KMS-11 (cell line): ENCODE measurements at regions not wholly inside any gene's neighbourhood (a gene's known extent, or its start where the extent isn't known, plus 50 kb on each side); places are given as distances from the start of the nearest gene placed in this dataset.

ENCODE experiments used
- H2AFZ ChIP-seq: fragments of 200-600 bp; sonication (generic); 2 replicates; pipeline ENCODE4 v1.6.1; 2016; ENCODE audit warnings: antibody characterized with exemption, mixed run types, low read depth
- H3K27ac ChIP-seq: fragments of 200-600 bp; sonication (generic); 2 replicates; pipeline ENCODE4 v1.6.1; 2016; ENCODE audit warnings: mild to moderate bottlenecking, mixed run types
- H3K27me3 ChIP-seq: fragments of 200-600 bp; sonication (generic); 2 replicates; pipeline ENCODE4 v1.6.1; 2017; ENCODE audit warnings: mild to moderate bottlenecking, low read depth, mixed run types, moderate library complexity; ENCODE audit not compliant: insufficient read depth
- H3K36me3 ChIP-seq: fragments of 200-600 bp; sonication (generic); 2 replicates; pipeline ENCODE4 v1.6.1; 2017; ENCODE audit warnings: mild to moderate bottlenecking, mixed run types; ENCODE audit not compliant: insufficient read depth
- H3K4me1 ChIP-seq: fragments of 200-600 bp; sonication (generic); 2 replicates; pipeline ENCODE4 v1.6.1; 2016; ENCODE audit warnings: mild to moderate bottlenecking, low read depth, mixed run types; ENCODE audit not compliant: poor library complexity, severe bottlenecking
- H3K4me2 ChIP-seq: fragments of 200-600 bp; sonication (generic); 2 replicates; pipeline ENCODE4 v1.7.0; 2016; ENCODE audit warnings: mild to moderate bottlenecking, mixed run types
- H3K4me3 ChIP-seq: fragments of 200-600 bp; sonication (generic); IDR thresholded peaks from 2 replicates; pipeline ENCODE4 v1.6.1; 2017; ENCODE audit warnings: low read depth, low read length, mixed read lengths; ENCODE audit not compliant: insufficient read depth
- H3K79me2 ChIP-seq: fragments of 200-600 bp; sonication (generic); 2 replicates; pipeline ENCODE4 v1.6.1; 2016; ENCODE audit warnings: low read depth, mixed run types; ENCODE audit not compliant: insufficient read depth
- H3K9ac ChIP-seq: fragments of 200-600 bp; sonication (generic); 2 replicates; pipeline ENCODE4 v1.6.1; 2016; ENCODE audit warnings: mild to moderate bottlenecking, mixed run types
- H4K20me1 ChIP-seq: fragments of 200-600 bp; sonication (generic); 2 replicates; pipeline ENCODE4 v1.6.1; 2016; ENCODE audit warnings: mild to moderate bottlenecking, mixed run types; ENCODE audit not compliant: insufficient read depth
- CTCF ChIP-seq: fragments of 200-600 bp; sonication (generic); conservative IDR thresholded peaks from 2 replicates; pipeline ENCODE4 v1.6.1; 2017; ENCODE audit warnings: low read depth, mild to moderate bottlenecking, antibody characterized with exemption, low read length, moderate library complexity, mixed read lengths

GRCh38 chr2:220489121-220489520 is 861.7 kb downstream of the SLC4A3 start:
- Histone ChIP-seq H3K27me3 (no peaks in the 10 kb centered on the region), H3K4me3 (no peak overlapping the region), H3K36me3 (no peaks in the 10 kb centered on the region), H3K9ac (no peak overlapping the region), H2AFZ (no peak overlapping the region), H3K27ac (no peak overlapping the region), H3K4me1 (no peaks in the 10 kb centered on the region), H3K79me2 (no peaks in the 10 kb centered on the region), H4K20me1 (no peaks in the 10 kb centered on the region), H3K4me2 (no peak overlapping the region)
- no peak for TF ChIP-seq CTCF

- TF ChIP-seq CTCF: no peak
- H3K9ac ChIP-seq: no peak overlapping the region
- no peak overlapping the region for H3K27ac ChIP-seq
- no peaks in the 10 kb centered on the region for H3K27me3 ChIP-seq
- H3K79me2 ChIP-seq: no peaks in the 10 kb centered on the region
- no peak overlapping the region for H2AFZ ChIP-seq
- H3K36me3 ChIP-seq: no peaks in the 10 kb centered on the region
- H3K4me1 ChIP-seq: no peaks in the 10 kb centered on the region
- H3K4me3 ChIP-seq: no peak overlapping the region
- H3K4me2 ChIP-seq: no peak overlapping the region
- H4K20me1 ChIP-seq: no peaks in the 10 kb centered on the region
These were observed 864.2 kb downstream of the SLC4A3 start for GRCh38 chr2:220491670-220492069.

GRCh38 chr2:220493871-220494525 is 866.6 kb downstream of the SLC4A3 start:
- Histone ChIP-seq H3K27ac (no peak overlapping the region), H3K36me3 (no peaks in the 10 kb centered on the region)
- TF ChIP-seq CTCF: no peak

GRCh38 chr2:220496513-220496912 is 869.1 kb downstream of the SLC4A3 start:
- H3K9ac ChIP-seq: no peak overlapping the region
- TF ChIP-seq CTCF: no peak

More at GRCh38 chr2:220493871-220494525, 866.6 kb downstream of the SLC4A3 start:
- Histone ChIP-seq H3K79me2 (no peaks in the 10 kb centered on the region), H3K4me1 (no peaks in the 10 kb centered on the region), H3K4me2 (no peak overlapping the region), H3K9ac (no peak overlapping the region), H2AFZ (no peak overlapping the region), H4K20me1 (no peaks in the 10 kb centered on the region), H3K27me3 (no peaks in the 10 kb centered on the region), H3K4me3 (no peak overlapping the region)

More at GRCh38 chr2:220496513-220496912, 869.1 kb downstream of the SLC4A3 start:
- no peaks in the 10 kb centered on the region for H3K4me1 ChIP-seq
- H3K4me2 ChIP-seq: no peak overlapping the region
- H3K4me3 ChIP-seq: no peak overlapping the region
- no peak overlapping the region for H2AFZ ChIP-seq
- H3K27me3 ChIP-seq: no peaks in the 10 kb centered on the region
- no peak overlapping the region for H3K27ac ChIP-seq
- no peaks in the 10 kb centered on the region for H4K20me1 ChIP-seq
- no peaks in the 10 kb centered on the region for H3K36me3 ChIP-seq
- no peaks in the 10 kb centered on the region for H3K79me2 ChIP-seq
